Tibial nerve (tissue), 3 donors: ENCODE measurements at regions not wholly inside any gene's neighbourhood (a gene's known extent, or its start where the extent isn't known, plus 50 kb on each side); places are given as distances from the start of the nearest gene placed in this dataset.

Experiments used
- POLR2A ChIP-seq, 2 donors: fragments of 450-650 bp; IDR thresholded peaks; one replicate each; pipeline ENCODE4 v1.6.1; 2017; ENCODE audit warnings: antibody characterized with exemption in 2 of 2, mild to moderate bottlenecking in 2 of 2, moderate library complexity in 2 of 2
- TF ChIP-seq, protein P1 (sequence below), 5 experiments: fragments of 200-600 bp in 3 of 5; fragments of 450-650 bp in 2 of 5; sonication (generic) in 3 of 5; IDR thresholded peaks; one replicate each; pipeline ENCODE4 v1.5.1; 2016 to 2019; ENCODE audit warnings: antibody characterized with exemption in 5 of 5, mild to moderate bottlenecking in 3 of 5, moderate library complexity in 2 of 5

DNA sequence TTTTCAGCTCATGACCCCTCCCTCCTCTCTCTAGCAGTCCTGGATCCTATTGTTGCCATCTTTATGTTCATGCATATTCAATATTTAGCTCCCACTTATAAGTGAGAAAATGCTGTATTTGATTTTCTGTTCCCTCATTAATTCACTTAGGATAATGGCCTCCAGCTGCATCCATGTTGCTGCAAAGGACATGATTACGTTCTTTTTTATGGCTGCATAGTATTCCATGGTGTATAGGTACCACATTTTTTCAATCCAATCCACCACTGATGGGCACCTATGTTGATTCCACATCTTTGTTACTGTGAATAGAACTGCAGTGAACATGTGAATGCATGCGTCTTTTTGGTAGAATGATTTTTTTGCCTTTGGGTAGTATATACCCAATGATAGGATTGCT lies 188.4 kb downstream of the FOXL1 start:
- TF ChIP-seq, protein P1, sequence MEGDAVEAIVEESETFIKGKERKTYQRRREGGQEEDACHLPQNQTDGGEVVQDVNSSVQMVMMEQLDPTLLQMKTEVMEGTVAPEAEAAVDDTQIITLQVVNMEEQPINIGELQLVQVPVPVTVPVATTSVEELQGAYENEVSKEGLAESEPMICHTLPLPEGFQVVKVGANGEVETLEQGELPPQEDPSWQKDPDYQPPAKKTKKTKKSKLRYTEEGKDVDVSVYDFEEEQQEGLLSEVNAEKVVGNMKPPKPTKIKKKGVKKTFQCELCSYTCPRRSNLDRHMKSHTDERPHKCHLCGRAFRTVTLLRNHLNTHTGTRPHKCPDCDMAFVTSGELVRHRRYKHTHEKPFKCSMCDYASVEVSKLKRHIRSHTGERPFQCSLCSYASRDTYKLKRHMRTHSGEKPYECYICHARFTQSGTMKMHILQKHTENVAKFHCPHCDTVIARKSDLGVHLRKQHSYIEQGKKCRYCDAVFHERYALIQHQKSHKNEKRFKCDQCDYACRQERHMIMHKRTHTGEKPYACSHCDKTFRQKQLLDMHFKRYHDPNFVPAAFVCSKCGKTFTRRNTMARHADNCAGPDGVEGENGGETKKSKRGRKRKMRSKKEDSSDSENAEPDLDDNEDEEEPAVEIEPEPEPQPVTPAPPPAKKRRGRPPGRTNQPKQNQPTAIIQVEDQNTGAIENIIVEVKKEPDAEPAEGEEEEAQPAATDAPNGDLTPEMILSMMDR (IDR thresholded peaks at IDR 0.05): no peak
- no peak for TF ChIP-seq POLR2A (IDR thresholded peaks at IDR 0.05)
